ENCODE measurements at regions not wholly inside any gene's neighbourhood (a gene's known extent, or its start where the extent isn't known, plus 50 kb on each side); places are given as distances from the start of the nearest gene placed in this dataset.

- Histone ChIP-seq H3K9me3 (replicated peaks; ENCODE audit: control insufficient read depth, insufficient read depth, low read length) (no peaks in the 10 kb centered on the region), H3K27ac (ENCODE audit: insufficient read depth, low read depth, low read length) (no peak overlapping the region), H3K36me3 (ENCODE audit: control insufficient read depth in 2 of 2, extremely low read depth in 1 of 2, insufficient read depth in 2 of 2, low read length in 2 of 2) (no peaks in the 10 kb centered on the region), H3K27me3 (ENCODE audit: control insufficient read depth in 2 of 2, insufficient read depth in 2 of 2, low read length in 2 of 2) (no peaks in the 10 kb centered on the region), H3K79me2 (ENCODE audit: control insufficient read depth, insufficient read depth, low read length) (no peaks in the 10 kb centered on the region), H4K20me1 (replicated peaks; ENCODE audit: control insufficient read depth, extremely low read depth, insufficient read depth, low read length) (no peaks in the 10 kb centered on the region), H3K9ac (replicated peaks; ENCODE audit: extremely low read depth, insufficient read depth, low read length) (no peak overlapping the region), H2AFZ (ENCODE audit: low read depth, low read length) (no peak overlapping the region), H3K4me2 (ENCODE audit: insufficient read depth, low read length) (no peak overlapping the region), H3K9me1 (replicated peaks; ENCODE audit: control insufficient read depth, extremely low read depth, insufficient read depth, low read length) (no peaks in the 10 kb centered on the region), H3K4me3 (replicated peaks in 1 of 3; ENCODE audit: insufficient read depth in 1 of 3, low read depth in 1 of 3, low read length in 3 of 3) (no peak overlapping the region), H3K4me1 (ENCODE audit: control insufficient read depth, extremely low read depth, insufficient read depth, low read length) (no peaks in the 10 kb centered on the region)
- CTCF ChIA-PET, result no interaction called here
- BruUV-seq (replicated peaks), result no TSS peak
- no peak for DNase-seq (ENCODE audit: low read depth, low spot score)
- POLR2A ChIA-PET, result no interaction called here
- no peak for TF ChIP-seq MAX (IDR thresholded peaks at IDR 0.05; ENCODE audit: insufficient read depth, insufficient read length)
- no peak for TF ChIP-seq FOS (IDR thresholded peaks at IDR 0.05; ENCODE audit: borderline replicate concordance, insufficient read depth, low read length)
- TF ChIP-seq POLR2AphosphoS5 (IDR thresholded peaks at IDR 0.05; ENCODE audit: insufficient read depth, low read depth, low read length), result no peak
- no peak for TF ChIP-seq JUN (IDR thresholded peaks at IDR 0.05; ENCODE audit: borderline replicate concordance, insufficient read depth, insufficient read length, low read depth)
- TF ChIP-seq EZH2 (IDR thresholded peaks at IDR 0.05; ENCODE audit: borderline replicate concordance, low read depth, low read length, severe bottlenecking), result no peak
- TF ChIP-seq GATA2 (IDR thresholded peaks at IDR 0.05; ENCODE audit: insufficient read depth, insufficient read length, low read depth, low read length), result no peak
- TF ChIP-seq POLR2A (IDR thresholded peaks at IDR 0.05; ENCODE audit: low read depth, low read length), result no peak
- intact Hi-C loops (cut with micrococcal nuclease), result no loop called here
- FAIRE-seq, result no peak
- dilution Hi-C loops (cut with MboI; ENCODE audit: extremely low pct_ligation_motif_present, low sequenced_read_pairs), result no loop called here
Observed at GRCh38 chr5:5885782-5886181, 463.3 kb downstream of the ICE1 start.

GRCh38 chr5:5884593-5884992 lies 462.1 kb downstream of the ICE1 start:
- ChIA-PET CTCF (no interaction called here), POLR2A (no interaction called here)
- dilution Hi-C loops (cut with MboI; ENCODE audit: extremely low pct_ligation_motif_present, low sequenced_read_pairs), result no loop called here
- intact Hi-C loops (cut with micrococcal nuclease), result no loop called here
- Histone ChIP-seq H3K36me3 (ENCODE audit: control insufficient read depth in 2 of 2, extremely low read depth in 1 of 2, insufficient read depth in 2 of 2, low read length in 2 of 2) (no peaks in the 10 kb centered on the region), H3K9me3 (replicated peaks; ENCODE audit: control insufficient read depth, insufficient read depth, low read length) (no peaks in the 10 kb centered on the region), H3K4me1 (ENCODE audit: control insufficient read depth, extremely low read depth, insufficient read depth, low read length) (no peaks in the 10 kb centered on the region), H3K79me2 (ENCODE audit: control insufficient read depth, insufficient read depth, low read length) (no peaks in the 10 kb centered on the region), H4K20me1 (replicated peaks; ENCODE audit: control insufficient read depth, extremely low read depth, insufficient read depth, low read length) (no peaks in the 10 kb centered on the region), H3K27me3 (ENCODE audit: control insufficient read depth in 2 of 2, insufficient read depth in 2 of 2, low read length in 2 of 2) (no peaks in the 10 kb centered on the region), H2AFZ (ENCODE audit: low read depth, low read length) (no peak overlapping the region), H3K4me2 (ENCODE audit: insufficient read depth, low read length) (no peak overlapping the region), H3K27ac (ENCODE audit: insufficient read depth, low read depth, low read length) (no peak overlapping the region), H3K4me3 (replicated peaks in 1 of 3; ENCODE audit: insufficient read depth in 1 of 3, low read depth in 1 of 3, low read length in 3 of 3) (no peak overlapping the region), H3K9ac (replicated peaks; ENCODE audit: extremely low read depth, insufficient read depth, low read length) (no peak overlapping the region), H3K9me1 (replicated peaks; ENCODE audit: control insufficient read depth, extremely low read depth, insufficient read depth, low read length) (no peaks in the 10 kb centered on the region)
- FAIRE-seq (no peak), DNase-seq (ENCODE audit: low read depth, low spot score) (no peak)
- TF ChIP-seq POLR2A (IDR thresholded peaks at IDR 0.05; ENCODE audit: low read depth, low read length), result no peak
- TF ChIP-seq EZH2 (IDR thresholded peaks at IDR 0.05; ENCODE audit: borderline replicate concordance, low read depth, low read length, severe bottlenecking), result no peak
- TF ChIP-seq FOS (IDR thresholded peaks at IDR 0.05; ENCODE audit: borderline replicate concordance, insufficient read depth, low read length), result no peak
- TF ChIP-seq GATA2 (IDR thresholded peaks at IDR 0.05; ENCODE audit: insufficient read depth, insufficient read length, low read depth, low read length), result no peak
- no peak for TF ChIP-seq CTCF (IDR thresholded peaks at IDR 0.05; ENCODE audit: extremely low read depth in 1 of 2, insufficient read depth in 1 of 2, low read depth in 1 of 2, low read length in 2 of 2)
- TF ChIP-seq JUN (IDR thresholded peaks at IDR 0.05; ENCODE audit: borderline replicate concordance, insufficient read depth, insufficient read length, low read depth), result no peak
- TF ChIP-seq MYC (IDR thresholded peaks at IDR 0.05; ENCODE audit: low read depth, low read length), result no peak
- TF ChIP-seq MAX (IDR thresholded peaks at IDR 0.05; ENCODE audit: insufficient read depth, insufficient read length), result no peak
- no peak for TF ChIP-seq POLR2AphosphoS5 (IDR thresholded peaks at IDR 0.05; ENCODE audit: insufficient read depth, low read depth, low read length)
- BruUV-seq (replicated peaks), result no TSS peak
